Left lung (tissue), 4 donors: ENCODE measurements at regions not wholly inside any gene's neighbourhood (a gene's known extent, or its start where the extent isn't known, plus 50 kb on each side); places are given as distances from the start of the nearest gene placed in this dataset.
"Not testable (repeated sequence)": the region's sequence is repeated elsewhere in the genome, so short reads cannot be mapped to it uniquely, and the experiment has no call there.

Experiments used
- ATAC-seq: fragments of 200-7000 bp; cut with Tn5 transposase; one replicate; pipeline ENCODE4 v1.9.1; 2020; ENCODE audit warnings: moderate library complexity
- DNase-seq, 4 donors: peaks; one replicate each; pipeline ENCODE4 v3.0.0-alpha.2; 2013 to 2020
- H3K27ac ChIP-seq, 2 donors: fragments of 200-600 bp; sonication (generic) in 1 of 2; one replicate each; pipeline versions ENCODE4 v1.5.0 to v1.8.0; 2020 to 2021
- H3K27me3 ChIP-seq, 2 donors: fragments of 200-600 bp; sonication (generic) in 1 of 2; one replicate each; pipeline versions ENCODE4 v1.5.0 to v1.8.0; 2020 to 2021
- H3K36me3 ChIP-seq, 2 donors: fragments of 200-600 bp; sonication (generic) in 1 of 2; one replicate each; pipeline versions ENCODE4 v1.5.0 to v1.8.0; 2020 to 2021
- H3K4me1 ChIP-seq, 2 donors: fragments of 200-600 bp; one replicate each; pipeline ENCODE4 v1.8.0; 2021
- H3K4me3 ChIP-seq, 2 donors: fragments of 200-600 bp; sonication (generic) in 1 of 2; one replicate each; pipeline versions ENCODE4 v1.5.0 to v1.8.0; 2020 to 2021; ENCODE audit warnings: mild to moderate bottlenecking in 1 of 2
- H3K9me3 ChIP-seq, 2 donors: fragments of 200-600 bp; sonication (generic) in 1 of 2; one replicate each; pipeline versions ENCODE4 v1.5.0 to v1.8.0; 2020 to 2021
- CTCF ChIP-seq, 2 donors: fragments of 200-600 bp; sonication (generic) in 1 of 2; IDR thresholded peaks; one replicate each; pipeline versions ENCODE4 v1.5.0 to v1.8.0; 2021; ENCODE audit warnings: antibody characterized with exemption in 2 of 2
- intact Hi-C, 2 donors: fragments of 100-400 bp; cut with DNase I; formaldehyde crosslinking; loops; one replicate each; pipeline versions ENCODE4 v1.11.2 to v1.14.2; 2022
- donor health status: DM: no; HTN: yes; CAD: no.
- donor health status: DM: no; HTN: no; CAD: no.

GRCh38 chr9:102482776-102483175, 512.4 kb upstream of the CYLC2 start:
- H3K4me1 ChIP-seq, result no peaks in the 10 kb centered on the region
- ATAC-seq, result no peak
- intact Hi-C loops, result no loop called here
- H3K27ac ChIP-seq, result no peak overlapping the region
- H3K9me3 ChIP-seq, result no peaks in the 10 kb centered on the region
- TF ChIP-seq CTCF (IDR thresholded peaks at IDR 0.05), result no peak
- H3K4me3 ChIP-seq, result no peak overlapping the region
- no peak for DNase-seq
- H3K27me3 ChIP-seq, result no peaks in the 10 kb centered on the region
- no peaks in the 10 kb centered on the region for H3K36me3 ChIP-seq

GRCh38 chr9:102479191-102479590, 515.9 kb upstream of the CYLC2 start:
- intact Hi-C loops, result no loop called here
- Histone ChIP-seq H3K9me3 (no peaks in the 10 kb centered on the region), H3K27me3 (no peaks in the 10 kb centered on the region), H3K36me3 (no peaks in the 10 kb centered on the region), H3K4me1 (no peaks in the 10 kb centered on the region), H3K4me3 (no peak overlapping the region), H3K27ac (no peak overlapping the region)
- ATAC-seq, result no peak
- no peak for TF ChIP-seq CTCF (IDR thresholded peaks at IDR 0.05)
- no peak for DNase-seq

- intact Hi-C loops, result no loop called here
- H3K9me3 ChIP-seq, result peaks cover 0 to 4% of the 10 kb centered on the region in 2 donors
- no peak for ATAC-seq
- no peaks in the 10 kb centered on the region for H3K27me3 ChIP-seq
- no peaks in the 10 kb centered on the region for H3K36me3 ChIP-seq
- H3K27ac ChIP-seq, result no peak overlapping the region
- no peak overlapping the region for H3K4me3 ChIP-seq
- H3K4me1 ChIP-seq, result no peaks in the 10 kb centered on the region
- no peak for DNase-seq
- no peak for TF ChIP-seq CTCF (IDR thresholded peaks at IDR 0.05)
Observed at GRCh38 chr9:102474357-102474756, 520.8 kb upstream of the CYLC2 start.

- ATAC-seq, H3K27me3 ChIP-seq, intact Hi-C loops, H3K4me3 ChIP-seq, DNase-seq, H3K36me3 ChIP-seq, H3K27ac ChIP-seq, H3K9me3 ChIP-seq, H3K4me1 ChIP-seq: not testable (repeated sequence)
Observed at GRCh38 chr9:102469430-102469829, 525.7 kb upstream of the CYLC2 start.

GRCh38 chr9:102461156-102461819, 533.8 kb upstream of the CYLC2 start:
- H3K4me1 ChIP-seq, result no peaks in the 10 kb centered on the region
- H3K9me3 ChIP-seq, result no peaks in the 10 kb centered on the region
- no peak overlapping the region for H3K27ac ChIP-seq
- intact Hi-C loops, result no loop called here
- ATAC-seq (no peak), DNase-seq (peak in 1 of 4 donors; percentile 10)
- H3K36me3 ChIP-seq, result no peaks in the 10 kb centered on the region
- no peaks in the 10 kb centered on the region for H3K27me3 ChIP-seq
- no peak for TF ChIP-seq CTCF (IDR thresholded peaks at IDR 0.05)
- H3K4me3 ChIP-seq, result no peak overlapping the region

GRCh38 chr9:102459828-102460227, 535.3 kb upstream of the CYLC2 start:
- ATAC-seq, result no peak
- H3K9me3 ChIP-seq, result no peaks in the 10 kb centered on the region
- TF ChIP-seq CTCF (IDR thresholded peaks at IDR 0.05), result no peak
- no peaks in the 10 kb centered on the region for H3K36me3 ChIP-seq
- H3K4me1 ChIP-seq, result no peaks in the 10 kb centered on the region
- no peaks in the 10 kb centered on the region for H3K27me3 ChIP-seq
- no peak overlapping the region for H3K27ac ChIP-seq
- intact Hi-C loops, result no loop called here
- no peak overlapping the region for H3K4me3 ChIP-seq
- no peak for DNase-seq
